ENCODE measurements at regions not wholly inside any gene's neighbourhood (a gene's known extent, or its start where the extent isn't known, plus 50 kb on each side); places are given as distances from the start of the nearest gene placed in this dataset.

DNA sequence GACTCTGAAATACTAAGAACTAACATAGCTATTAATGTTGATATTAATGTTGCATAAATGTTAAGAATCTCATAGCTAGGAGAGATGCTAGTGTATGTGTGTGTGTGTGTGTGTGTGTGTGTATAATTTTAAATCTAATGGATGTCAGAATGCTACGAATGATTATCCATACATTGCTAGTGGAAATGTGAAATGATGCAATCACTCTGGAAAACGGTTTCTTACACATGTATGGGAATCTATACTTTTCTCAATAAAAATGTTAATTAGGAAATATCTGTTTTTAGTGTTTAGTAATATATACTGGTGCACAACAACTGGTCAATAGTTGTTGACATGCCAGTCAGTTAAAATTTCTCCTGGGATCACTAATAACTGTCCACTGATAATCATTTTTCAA, 908.8 kb upstream of the POU3F3 start:
- TF ChIP-seq, protein P1, sequence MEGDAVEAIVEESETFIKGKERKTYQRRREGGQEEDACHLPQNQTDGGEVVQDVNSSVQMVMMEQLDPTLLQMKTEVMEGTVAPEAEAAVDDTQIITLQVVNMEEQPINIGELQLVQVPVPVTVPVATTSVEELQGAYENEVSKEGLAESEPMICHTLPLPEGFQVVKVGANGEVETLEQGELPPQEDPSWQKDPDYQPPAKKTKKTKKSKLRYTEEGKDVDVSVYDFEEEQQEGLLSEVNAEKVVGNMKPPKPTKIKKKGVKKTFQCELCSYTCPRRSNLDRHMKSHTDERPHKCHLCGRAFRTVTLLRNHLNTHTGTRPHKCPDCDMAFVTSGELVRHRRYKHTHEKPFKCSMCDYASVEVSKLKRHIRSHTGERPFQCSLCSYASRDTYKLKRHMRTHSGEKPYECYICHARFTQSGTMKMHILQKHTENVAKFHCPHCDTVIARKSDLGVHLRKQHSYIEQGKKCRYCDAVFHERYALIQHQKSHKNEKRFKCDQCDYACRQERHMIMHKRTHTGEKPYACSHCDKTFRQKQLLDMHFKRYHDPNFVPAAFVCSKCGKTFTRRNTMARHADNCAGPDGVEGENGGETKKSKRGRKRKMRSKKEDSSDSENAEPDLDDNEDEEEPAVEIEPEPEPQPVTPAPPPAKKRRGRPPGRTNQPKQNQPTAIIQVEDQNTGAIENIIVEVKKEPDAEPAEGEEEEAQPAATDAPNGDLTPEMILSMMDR (IDR thresholded peaks at IDR 0.05; ENCODE audit: insufficient read depth, low read length, poor library complexity, severe bottlenecking) = no peak
- no peak for TF ChIP-seq EZH2phosphoT487 (conservative IDR thresholded peaks at IDR 0.05; ENCODE audit: low read length)
